OCI-LY7 (cell line): ENCODE measurements at regions not wholly inside any gene's neighbourhood (a gene's known extent, or its start where the extent isn't known, plus 50 kb on each side); places are given as distances from the start of the nearest gene placed in this dataset.

Experiments used
- BruUV-seq: library from RNA; stranded (reverse); fragments of 400-500 nt; replicated peaks from 2 replicates; lab custom pipeline; 2021; lab: Mats Ljungman, UMichigan
- CTCF ChIA-PET: fragments of 300-600 bp; sonication (Branson Sonifier 250); formaldehyde crosslinking; loops from one replicate; lab custom pipeline; 2022; ENCODE audit warnings: antibody characterized with exemption; ENCODE audit not compliant: unreplicated experiment; lab: Charles Lee
- POLR2A ChIA-PET: fragments of 300-600 bp; sonication (Branson Sonifier 250); formaldehyde crosslinking; loops from one replicate; lab custom pipeline; 2022; ENCODE audit warnings: antibody characterized with exemption; lab: Charles Lee
- DNase-seq: peaks from one replicate; pipeline ENCODE4 v3.0.0-alpha.2; 2015; ENCODE audit warnings: low spot score
- H2AFZ ChIP-seq: fragments of 200-600 bp; sonication (generic), shearing (Covaris generic); 2 replicates; pipeline ENCODE4 v1.6.1; 2014; ENCODE audit warnings: mild to moderate bottlenecking, antibody characterized with exemption, low read length, moderate library complexity
- H3K27ac ChIP-seq: fragments of 200-600 bp; sonication (generic); 2 replicates; pipeline ENCODE4 v1.5.1; 2014; ENCODE audit warnings: mixed run types, low read depth, mild to moderate bottlenecking, moderate library complexity, low read length, inconsistent platforms; ENCODE audit not compliant: poor library complexity, severe bottlenecking
- H3K36me3 ChIP-seq: fragments of 200-600 bp; sonication (generic); 2 replicates; pipeline ENCODE4 v1.6.1; 2014; ENCODE audit warnings: mild to moderate bottlenecking, antibody characterized with exemption, low read length, moderate library complexity, mixed read lengths; ENCODE audit not compliant: insufficient read depth
- H3K4me1 ChIP-seq: fragments of 200-600 bp; sonication (generic); 2 replicates; pipeline ENCODE4 v1.5.1; 2014; ENCODE audit warnings: mild to moderate bottlenecking, low read length; ENCODE audit not compliant: insufficient read depth, poor library complexity, severe bottlenecking
- H3K4me2 ChIP-seq: fragments of 200-600 bp; sonication (generic); 2 replicates; pipeline ENCODE4 v1.6.1; 2014; ENCODE audit warnings: mild to moderate bottlenecking, low read length
- H3K4me3 ChIP-seq: fragments of 200-600 bp; sonication (generic); 2 replicates; pipeline ENCODE4 v1.5.1; 2014; ENCODE audit warnings: mild to moderate bottlenecking, low read depth, low read length; ENCODE audit not compliant: poor library complexity, severe bottlenecking
- H3K79me2 ChIP-seq: fragments of 200-600 bp; sonication (generic); 2 replicates; pipeline ENCODE4 v1.6.1; 2016; ENCODE audit warnings: low read depth, mild to moderate bottlenecking, low read length, moderate library complexity, mixed read lengths; ENCODE audit not compliant: insufficient read depth
- H3K9me2 ChIP-seq: fragments of 200-600 bp; sonication (generic); 2 replicates; pipeline ENCODE4 v1.6.1; 2016; ENCODE audit warnings: mild to moderate bottlenecking, low read length, mixed read lengths; ENCODE audit not compliant: insufficient read depth
- H3K9me3 ChIP-seq: fragments of 200-600 bp; sonication (generic); 2 replicates; pipeline ENCODE4 v1.6.1; 2014; ENCODE audit warnings: mild to moderate bottlenecking, mixed run types, low read length, mixed read lengths
- H4K20me1 ChIP-seq: fragments of 200-600 bp; sonication (generic); 2 replicates; pipeline ENCODE4 v1.6.1; 2014; ENCODE audit warnings: mild to moderate bottlenecking, antibody characterized with exemption, low read length, moderate library complexity, mixed read lengths; ENCODE audit not compliant: insufficient read depth
- EZH2phosphoT487 ChIP-seq: fragments of 200-600 bp; sonication (generic); IDR thresholded peaks from 2 replicates; pipeline ENCODE4 v1.6.1; 2018; ENCODE audit warnings: low read depth, borderline replicate concordance, mild to moderate bottlenecking, mixed run types, antibody characterized with exemption, low read length, moderate library complexity, mixed read lengths
- intact Hi-C: fragments of 100-400 bp; cut with micrococcal nuclease; formaldehyde crosslinking; loops from one replicate; pipeline ENCODE4 v1.10.0; 2022; ENCODE audit not compliant: unreplicated experiment
- TF ChIP-seq, protein P1 (sequence below): fragments of 200-600 bp; sonication (generic); conservative IDR thresholded peaks from 2 replicates; pipeline ENCODE4 v1.5.1; 2014; ENCODE audit warnings: mild to moderate bottlenecking, antibody characterized with exemption, low read length, moderate library complexity, mixed read lengths

DNA sequence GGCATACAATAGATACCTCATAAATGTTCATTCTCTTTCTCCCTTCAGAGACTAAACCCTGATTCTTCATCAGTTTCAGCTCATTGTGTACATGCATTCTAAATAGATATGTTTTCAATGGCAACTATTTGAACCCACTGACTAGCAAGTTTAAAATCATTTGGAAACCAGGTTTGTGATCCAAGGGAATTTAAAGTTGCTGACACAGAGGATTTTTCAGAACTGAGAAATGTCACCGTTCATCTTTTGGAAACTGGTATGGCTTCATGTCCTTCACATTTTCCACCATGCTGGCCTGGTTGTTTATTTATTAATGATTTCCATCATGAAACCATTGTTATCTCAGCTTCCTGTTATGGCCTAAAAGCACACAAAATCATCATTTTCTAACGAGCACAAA lies 81.8 kb upstream of the BARHL2 start:
- Histone ChIP-seq H3K4me1 (no peaks in the 10 kb centered on the region), H4K20me1 (no peaks in the 10 kb centered on the region), H3K27ac (no peak overlapping the region), H3K79me2 (no peaks in the 10 kb centered on the region), H3K9me3 (no peaks in the 10 kb centered on the region), H3K9me2 (no peaks in the 10 kb centered on the region), H3K4me2 (no peak overlapping the region), H3K36me3 (no peaks in the 10 kb centered on the region), H2AFZ (no peak overlapping the region), H3K4me3 (no peak overlapping the region)
- no peak for DNase-seq
- POLR2A ChIA-PET, result no interaction called here
- CTCF ChIA-PET, result no interaction called here
- TF ChIP-seq EZH2phosphoT487, result no peak
- TF ChIP-seq, protein P1, sequence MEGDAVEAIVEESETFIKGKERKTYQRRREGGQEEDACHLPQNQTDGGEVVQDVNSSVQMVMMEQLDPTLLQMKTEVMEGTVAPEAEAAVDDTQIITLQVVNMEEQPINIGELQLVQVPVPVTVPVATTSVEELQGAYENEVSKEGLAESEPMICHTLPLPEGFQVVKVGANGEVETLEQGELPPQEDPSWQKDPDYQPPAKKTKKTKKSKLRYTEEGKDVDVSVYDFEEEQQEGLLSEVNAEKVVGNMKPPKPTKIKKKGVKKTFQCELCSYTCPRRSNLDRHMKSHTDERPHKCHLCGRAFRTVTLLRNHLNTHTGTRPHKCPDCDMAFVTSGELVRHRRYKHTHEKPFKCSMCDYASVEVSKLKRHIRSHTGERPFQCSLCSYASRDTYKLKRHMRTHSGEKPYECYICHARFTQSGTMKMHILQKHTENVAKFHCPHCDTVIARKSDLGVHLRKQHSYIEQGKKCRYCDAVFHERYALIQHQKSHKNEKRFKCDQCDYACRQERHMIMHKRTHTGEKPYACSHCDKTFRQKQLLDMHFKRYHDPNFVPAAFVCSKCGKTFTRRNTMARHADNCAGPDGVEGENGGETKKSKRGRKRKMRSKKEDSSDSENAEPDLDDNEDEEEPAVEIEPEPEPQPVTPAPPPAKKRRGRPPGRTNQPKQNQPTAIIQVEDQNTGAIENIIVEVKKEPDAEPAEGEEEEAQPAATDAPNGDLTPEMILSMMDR, result no peak
- intact Hi-C loops, result no loop called here
- BruUV-seq, result no TSS peak

GRCh38 chr1:90798344-90798743 lies 81.2 kb upstream of the BARHL2 start:
- TF ChIP-seq EZH2phosphoT487, result no peak
- TF ChIP-seq, protein P1, result no peak
- Histone ChIP-seq H3K36me3 (no peaks in the 10 kb centered on the region), H3K4me2 (no peak overlapping the region), H3K9me3 (no peaks in the 10 kb centered on the region), H2AFZ (no peak overlapping the region), H3K4me3 (no peak overlapping the region), H3K79me2 (no peaks in the 10 kb centered on the region), H4K20me1 (no peaks in the 10 kb centered on the region), H3K9me2 (no peaks in the 10 kb centered on the region), H3K27ac (no peak overlapping the region), H3K4me1 (no peaks in the 10 kb centered on the region)
- intact Hi-C loops, result no loop called here
- POLR2A ChIA-PET, result interaction anchor here (0.7 kb wide), 2 partner anchors 440 to 1211 kb away, joined by 3 read pairs; no protein-coding TSS in a partner anchor
- no peak for DNase-seq
- CTCF ChIA-PET, result no interaction called here
- BruUV-seq, result no TSS peak

DNA sequence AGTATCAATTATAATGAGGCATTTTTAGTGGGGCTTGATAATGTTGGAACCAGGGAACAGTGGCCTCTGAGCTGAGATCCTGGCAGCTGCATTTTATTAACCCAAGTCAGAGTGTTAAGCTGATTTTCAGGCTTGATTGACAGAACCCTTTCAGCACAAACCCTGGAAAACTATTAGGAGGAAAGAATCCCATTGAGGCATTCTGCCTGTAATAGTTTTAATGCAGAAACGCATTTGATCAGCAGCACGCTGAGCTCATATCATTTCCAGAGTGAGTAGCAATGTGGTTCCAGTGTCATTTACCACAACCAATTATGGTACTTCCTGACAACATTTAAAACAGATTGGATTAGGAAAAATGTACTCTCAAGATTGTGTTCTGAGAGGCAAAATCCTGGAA lies 78.3 kb upstream of the BARHL2 start:
- H3K36me3 ChIP-seq, result no peaks in the 10 kb centered on the region
- no peaks in the 10 kb centered on the region for H3K79me2 ChIP-seq
- H3K4me1 ChIP-seq, result no peaks in the 10 kb centered on the region
- no peak for DNase-seq
- no peaks in the 10 kb centered on the region for H3K9me2 ChIP-seq
- ChIA-PET POLR2A (interaction anchor here (0.8 kb wide), 1 partner anchor 27 kb away, joined by 3 read pairs; no protein-coding TSS in a partner anchor), CTCF (no interaction called here)
- intact Hi-C loops, result no loop called here
- H3K4me2 ChIP-seq, result no peak overlapping the region
- no peak overlapping the region for H3K27ac ChIP-seq
- no peak for TF ChIP-seq EZH2phosphoT487
- TF ChIP-seq, protein P1, result no peak
- no peaks in the 10 kb centered on the region for H4K20me1 ChIP-seq
- no peaks in the 10 kb centered on the region for H3K9me3 ChIP-seq
- no TSS peak for BruUV-seq
- no peak overlapping the region for H2AFZ ChIP-seq
- no peak overlapping the region for H3K4me3 ChIP-seq
